ENCODE measurements at regions not wholly inside any gene's neighbourhood (a gene's known extent, or its start where the extent isn't known, plus 50 kb on each side); places are given as distances from the start of the nearest gene placed in this dataset.
"Not testable (repeated sequence)": the region's sequence is repeated elsewhere in the genome, so short reads cannot be mapped to it uniquely, and the experiment has no call there.

GRCh38 chr3:25895443-25895842, 105.6 kb downstream of the OXSM start:
- peak; percentile 15 for DNase-seq (ENCODE audit: low read depth)

GRCh38 chr3:25897019-25897418, 107.1 kb downstream of the OXSM start:
- DNase-seq (ENCODE audit: low read depth): peak; percentile 33

- no peak for DNase-seq (ENCODE audit: low read depth)
Observed at GRCh38 chr3:25899352-25900101, 109.6 kb downstream of the OXSM start.

GRCh38 chr3:25900161-25900560, 110.3 kb downstream of the OXSM start:
- no peak for DNase-seq (ENCODE audit: low read depth)

GRCh38 chr3:25901796-25902195, 111.9 kb downstream of the OXSM start:
- no peak for DNase-seq (ENCODE audit: low read depth)

GRCh38 chr3:25902586-25902985, 112.7 kb downstream of the OXSM start:
- no peak for DNase-seq (ENCODE audit: low read depth)

GRCh38 chr3:25903371-25904129, 113.7 kb downstream of the OXSM start:
- DNase-seq (ENCODE audit: low read depth): no peak

- no peak for DNase-seq (ENCODE audit: low read depth)
Observed at GRCh38 chr3:25904206-25904605, 114.3 kb downstream of the OXSM start.

- no peak for DNase-seq (ENCODE audit: low read depth)
Observed at GRCh38 chr3:25906132-25906906, 116.4 kb downstream of the OXSM start.

- no peak for DNase-seq (ENCODE audit: low read depth)
Observed at GRCh38 chr3:25907081-25907480, 117.2 kb downstream of the OXSM start.

GRCh38 chr3:25910105-25910504, 120.2 kb downstream of the OXSM start:
- DNase-seq (ENCODE audit: low read depth): no peak

- DNase-seq (ENCODE audit: low read depth): no peak
Observed at GRCh38 chr3:25910997-25911396, 121.1 kb downstream of the OXSM start.

GRCh38 chr3:25911525-25912295, 121.8 kb downstream of the OXSM start:
- no peak for DNase-seq (ENCODE audit: low read depth)

- no peak for DNase-seq (ENCODE audit: low read depth)
Observed at GRCh38 chr3:25913179-25913578, 123.3 kb downstream of the OXSM start.

GRCh38 chr3:25915673-25916072, 125.8 kb downstream of the OXSM start:
- no peak for DNase-seq (ENCODE audit: low read depth)

GRCh38 chr3:25916321-25916720, 126.4 kb downstream of the OXSM start:
- DNase-seq (ENCODE audit: low read depth): no peak

- DNase-seq (ENCODE audit: low read depth): not testable (repeated sequence)
Observed at GRCh38 chr3:25931967-25932366, 142.1 kb downstream of the OXSM start.

- DNase-seq (ENCODE audit: low read depth): no peak
Observed at GRCh38 chr3:25938566-25939325, 148.9 kb downstream of the OXSM start.

GRCh38 chr3:25940935-25941334, 151.0 kb downstream of the OXSM start:
- DNase-seq (ENCODE audit: low read depth): no peak

- peak; percentile 3 for DNase-seq (ENCODE audit: low read depth)
Observed at GRCh38 chr3:25944329-25944728, 154.4 kb downstream of the OXSM start.

GRCh38 chr3:25945366-25945765, 155.5 kb downstream of the OXSM start:
- no peak for DNase-seq (ENCODE audit: low read depth)

All from Daoy (cell line).